Central memory CD8-positive, alpha-beta T cell (primary cell): ENCODE measurements at regions not wholly inside any gene's neighbourhood (a gene's known extent, or its start where the extent isn't known, plus 50 kb on each side); places are given as distances from the start of the nearest gene placed in this dataset.

Source experiments
- ATAC-seq: fragments of 150-1000 bp; cut with Tn5 transposase; replicated peaks from 2 replicates; pipeline ENCODE4 v1.10.0; 2022; ENCODE audit warnings: mild to moderate bottlenecking, moderate FRiP score, moderate number of reproducible peaks; ENCODE audit not compliant: poor library complexity, severe bottlenecking; ENCODE audit errors: extremely low read depth
- DNase-seq, 2 donors: peaks; one replicate each; pipeline ENCODE4 v3.0.0; 2021; ENCODE audit warnings: low spot score in 2 of 2
- H3K27ac Mint-ChIP-seq: one replicate; pipeline ENCODE4 v1.8.0; 2022; ENCODE audit warnings: low read depth, mild to moderate bottlenecking, moderate library complexity, mixed read lengths
- H3K27me3 Mint-ChIP-seq: one replicate; pipeline ENCODE4 v1.8.0; 2022; ENCODE audit warnings: mixed read lengths
- H3K36me3 Mint-ChIP-seq: one replicate; pipeline ENCODE4 v1.8.0; 2022; ENCODE audit warnings: mild to moderate bottlenecking, moderate library complexity, mixed read lengths; ENCODE audit not compliant: insufficient read depth
- H3K4me1 Mint-ChIP-seq: one replicate; pipeline ENCODE4 v1.8.0; 2022; ENCODE audit warnings: mixed read lengths
- H3K4me3 Mint-ChIP-seq: one replicate; pipeline ENCODE4 v1.8.0; 2022; ENCODE audit warnings: mild to moderate bottlenecking, moderate library complexity, mixed read lengths
- H3K9me3 Mint-ChIP-seq: one replicate; pipeline ENCODE4 v1.8.0; 2022; ENCODE audit warnings: mixed read lengths

- DNase-seq (no peak), ATAC-seq (no peak)
- Mint-ChIP-seq H3K27ac (no peak overlapping the region), H3K36me3 (no peaks in the 10 kb centered on the region), H3K27me3 (no peaks in the 10 kb centered on the region), H3K4me1 (no peaks in the 10 kb centered on the region), H3K4me3 (no peak overlapping the region), H3K9me3 (peaks cover 11% of the 10 kb centered on the region)
Observed at GRCh38 chr5:105330185-105330584, 1767.6 kb upstream of the NUDT12 start.

GRCh38 chr5:105304859-105305258 is 1742.3 kb upstream of the NUDT12 start:
- H3K27me3 Mint-ChIP-seq = no peaks in the 10 kb centered on the region
- no peaks in the 10 kb centered on the region for H3K36me3 Mint-ChIP-seq
- DNase-seq = no peak
- H3K4me3 Mint-ChIP-seq = no peak overlapping the region
- H3K4me1 Mint-ChIP-seq = no peaks in the 10 kb centered on the region
- H3K27ac Mint-ChIP-seq = no peak overlapping the region
- no peak for ATAC-seq
- peaks cover 17% of the 10 kb centered on the region for H3K9me3 Mint-ChIP-seq

- Mint-ChIP-seq H3K4me1 (no peaks in the 10 kb centered on the region), H3K9me3 (peaks cover 12% of the 10 kb centered on the region), H3K27ac (no peak overlapping the region), H3K27me3 (no peaks in the 10 kb centered on the region), H3K4me3 (no peak overlapping the region), H3K36me3 (peaks cover 2% of the 10 kb centered on the region)
- DNase-seq = no peak
- ATAC-seq = no peak
Observed at GRCh38 chr5:105288946-105289345, 1726.4 kb upstream of the NUDT12 start.

- Mint-ChIP-seq H3K9me3 (peaks cover 8% of the 10 kb centered on the region), H3K27me3 (no peaks in the 10 kb centered on the region), H3K36me3 (peaks cover 2% of the 10 kb centered on the region), H3K4me3 (no peak overlapping the region), H3K4me1 (no peaks in the 10 kb centered on the region), H3K27ac (no peak overlapping the region)
- ATAC-seq (no peak), DNase-seq (no peak)
Observed at GRCh38 chr5:105283134-105283533, 1720.5 kb upstream of the NUDT12 start.

- no peaks in the 10 kb centered on the region for H3K4me1 Mint-ChIP-seq
- no peak overlapping the region for H3K27ac Mint-ChIP-seq
- peaks cover 5% of the 10 kb centered on the region for H3K9me3 Mint-ChIP-seq
- no peaks in the 10 kb centered on the region for H3K27me3 Mint-ChIP-seq
- no peak overlapping the region for H3K4me3 Mint-ChIP-seq
- ATAC-seq (no peak), DNase-seq (no peak)
- H3K36me3 Mint-ChIP-seq = no peaks in the 10 kb centered on the region
Observed at GRCh38 chr5:105274079-105274478, 1711.5 kb upstream of the NUDT12 start.

GRCh38 chr5:105263515-105263914 is 1700.9 kb upstream of the NUDT12 start:
- Mint-ChIP-seq H3K27ac (no peak overlapping the region), H3K36me3 (no peaks in the 10 kb centered on the region), H3K9me3 (peaks cover 26% of the 10 kb centered on the region), H3K4me1 (no peaks in the 10 kb centered on the region), H3K27me3 (no peaks in the 10 kb centered on the region), H3K4me3 (no peak overlapping the region)
- no peak for DNase-seq
- no peak for ATAC-seq

- no peaks in the 10 kb centered on the region for H3K4me1 Mint-ChIP-seq
Observed at GRCh38 chr5:105259581-105260217, 1697.1 kb upstream of the NUDT12 start.

GRCh38 chr5:105238561-105238960 is 1676.0 kb upstream of the NUDT12 start:
- no peaks in the 10 kb centered on the region for H3K36me3 Mint-ChIP-seq
- no peak for ATAC-seq
- no peak for DNase-seq
- no peak overlapping the region for H3K27ac Mint-ChIP-seq
- H3K4me3 Mint-ChIP-seq = no peak overlapping the region
- H3K4me1 Mint-ChIP-seq = no peaks in the 10 kb centered on the region
- H3K27me3 Mint-ChIP-seq = no peaks in the 10 kb centered on the region
- peaks cover 5% of the 10 kb centered on the region for H3K9me3 Mint-ChIP-seq

More at GRCh38 chr5:105259581-105260217, 1697.1 kb upstream of the NUDT12 start:
- H3K27me3 Mint-ChIP-seq = no peaks in the 10 kb centered on the region
- H3K27ac Mint-ChIP-seq = no peak overlapping the region
- DNase-seq (no peak), ATAC-seq (no peak)
- no peak overlapping the region for H3K4me3 Mint-ChIP-seq
- peaks cover 43% of the 10 kb centered on the region for H3K9me3 Mint-ChIP-seq
- H3K36me3 Mint-ChIP-seq = no peaks in the 10 kb centered on the region

GRCh38 chr5:105230516-105231157 is 1668.0 kb upstream of the NUDT12 start:
- H3K27ac Mint-ChIP-seq = no peak overlapping the region
- H3K4me3 Mint-ChIP-seq = no peak overlapping the region
- no peaks in the 10 kb centered on the region for H3K27me3 Mint-ChIP-seq
- peaks cover 13% of the 10 kb centered on the region for H3K9me3 Mint-ChIP-seq
- ATAC-seq (no peak), DNase-seq (no peak)
- H3K4me1 Mint-ChIP-seq = no peaks in the 10 kb centered on the region
- H3K36me3 Mint-ChIP-seq = no peaks in the 10 kb centered on the region

- Mint-ChIP-seq H3K36me3 (peaks cover 2% of the 10 kb centered on the region), H3K4me1 (no peaks in the 10 kb centered on the region), H3K27me3 (no peaks in the 10 kb centered on the region), H3K4me3 (no peak overlapping the region), H3K27ac (no peak overlapping the region), H3K9me3 (peaks cover 20% of the 10 kb centered on the region)
- DNase-seq (no peak), ATAC-seq (no peak)
Observed at GRCh38 chr5:105218018-105218417, 1655.4 kb upstream of the NUDT12 start.

- Mint-ChIP-seq H3K36me3 (peaks cover 2% of the 10 kb centered on the region), H3K9me3 (peaks cover 41% of the 10 kb centered on the region), H3K4me1 (no peaks in the 10 kb centered on the region), H3K27ac (no peak overlapping the region), H3K4me3 (no peak overlapping the region), H3K27me3 (no peaks in the 10 kb centered on the region)
- ATAC-seq (no peak), DNase-seq (no peak)
Observed at GRCh38 chr5:105213078-105213477, 1650.5 kb upstream of the NUDT12 start.

- Mint-ChIP-seq H3K9me3 (peaks cover 31% of the 10 kb centered on the region), H3K36me3 (no peaks in the 10 kb centered on the region), H3K4me1 (no peaks in the 10 kb centered on the region), H3K27ac (no peak overlapping the region), H3K4me3 (no peak overlapping the region), H3K27me3 (no peaks in the 10 kb centered on the region)
- no peak for ATAC-seq
- DNase-seq = no peak
Observed at GRCh38 chr5:105207066-105207465, 1644.5 kb upstream of the NUDT12 start.

GRCh38 chr5:105197531-105197930 is 1634.9 kb upstream of the NUDT12 start:
- ATAC-seq (no peak), DNase-seq (no peak)
- Mint-ChIP-seq H3K27me3 (no peaks in the 10 kb centered on the region), H3K4me1 (no peaks in the 10 kb centered on the region), H3K9me3 (peaks cover 24% of the 10 kb centered on the region), H3K27ac (no peak overlapping the region), H3K36me3 (no peaks in the 10 kb centered on the region), H3K4me3 (no peak overlapping the region)
